H9 (cell line): ENCODE measurements at regions not wholly inside any gene's neighbourhood (a gene's known extent, or its start where the extent isn't known, plus 50 kb on each side); places are given as distances from the start of the nearest gene placed in this dataset.

Experiments
- DNase-seq: peaks from one replicate; pipeline ENCODE4 v3.0.0-alpha.2; 2017
- H2AFZ ChIP-seq: one replicate; pipeline ENCODE4 v1.6.1; 2013; ENCODE audit warnings: mild to moderate bottlenecking, low read length, control low read depth, moderate library complexity
- H2AK5ac ChIP-seq: 2 replicates; pipeline ENCODE4 v1.6.1; 2013; ENCODE audit warnings: low read length, control low read depth, mixed read lengths; ENCODE audit not compliant: insufficient read length
- H2BK120ac ChIP-seq: one replicate; pipeline ENCODE4 v1.6.1; 2013; ENCODE audit warnings: low read depth, mild to moderate bottlenecking, low read length, control low read depth, inconsistent platforms; ENCODE audit not compliant: poor library complexity, severe bottlenecking
- H2BK12ac ChIP-seq: 2 replicates; pipeline ENCODE4 v1.6.1; 2013; ENCODE audit warnings: low read length, control low read depth, mixed read lengths, low read depth; ENCODE audit not compliant: insufficient read length
- H2BK15ac ChIP-seq: 2 replicates; pipeline ENCODE4 v1.6.1; 2013; ENCODE audit warnings: low read depth, low read length, control low read depth
- H2BK20ac ChIP-seq: one replicate; pipeline ENCODE4 v1.6.1; 2013; ENCODE audit warnings: low read depth, mild to moderate bottlenecking, low read length, control low read depth, inconsistent platforms; ENCODE audit not compliant: poor library complexity, severe bottlenecking
- H2BK5ac ChIP-seq: 2 replicates; pipeline ENCODE4 v1.6.1; 2013; ENCODE audit warnings: low read length, control low read depth, mixed read lengths; ENCODE audit not compliant: insufficient read length
- H3K14ac ChIP-seq: 2 replicates; pipeline ENCODE4 v1.6.1; 2013; ENCODE audit warnings: low read length, control low read depth; ENCODE audit not compliant: insufficient read depth
- H3K18ac ChIP-seq: 2 replicates; pipeline ENCODE4 v1.6.1; 2013; ENCODE audit warnings: low read depth, mild to moderate bottlenecking, mixed read lengths, low read length, control low read depth; ENCODE audit not compliant: insufficient read length
- H3K23ac ChIP-seq: 2 replicates; pipeline ENCODE4 v1.6.1; 2013; ENCODE audit warnings: low read length, control low read depth, mixed read lengths, low read depth; ENCODE audit not compliant: insufficient read length
- H3K23me2 ChIP-seq: 2 replicates; pipeline ENCODE4 v1.6.1; 2013; ENCODE audit warnings: low read depth, mild to moderate bottlenecking, mixed read lengths, low read length, control low read depth; ENCODE audit not compliant: insufficient read length, poor library complexity, severe bottlenecking
- H3K27ac ChIP-seq: 2 replicates; pipeline ENCODE4 v1.5.1; 2013; ENCODE audit warnings: low read length, control low read depth, mixed read lengths, low read depth; ENCODE audit not compliant: insufficient read length
- H3K27me3 ChIP-seq: 2 replicates; pipeline ENCODE4 v1.6.1; 2013; ENCODE audit warnings: low read length, control low read depth, inconsistent platforms; ENCODE audit not compliant: insufficient read depth
- H3K4ac ChIP-seq: 2 replicates; pipeline ENCODE4 v1.6.1; 2013; ENCODE audit warnings: low read depth, mild to moderate bottlenecking, control low read depth, inconsistent platforms, low read length, moderate library complexity
- H3K4me1 ChIP-seq: 2 replicates; pipeline ENCODE4 v1.6.1; 2013; ENCODE audit warnings: low read length, control low read depth, inconsistent platforms; ENCODE audit not compliant: insufficient read depth
- H3K4me2 ChIP-seq: 2 replicates; pipeline ENCODE4 v1.6.1; 2013; ENCODE audit warnings: low read length, control low read depth, mixed read lengths; ENCODE audit not compliant: insufficient read length, insufficient read depth
- H3K56ac ChIP-seq: 2 replicates; pipeline ENCODE4 v1.6.1; 2013; ENCODE audit warnings: low read depth, mild to moderate bottlenecking, mixed read lengths, low read length, control low read depth; ENCODE audit not compliant: insufficient read length
- H3K79me1 ChIP-seq: 2 replicates; pipeline ENCODE4 v1.6.1; 2013; ENCODE audit warnings: low read depth, mild to moderate bottlenecking, moderate library complexity, low read length, control low read depth, inconsistent platforms; ENCODE audit not compliant: insufficient read depth, poor library complexity, severe bottlenecking
- H3K79me2 ChIP-seq: 2 replicates; pipeline ENCODE4 v1.6.1; 2013; ENCODE audit warnings: low read length, control low read depth, inconsistent platforms; ENCODE audit not compliant: insufficient read depth
- H3K9ac ChIP-seq: 2 replicates; pipeline ENCODE4 v1.6.1; 2013; ENCODE audit warnings: low read length, control low read depth, mixed read lengths; ENCODE audit not compliant: insufficient read length; ENCODE audit errors: extremely low read depth
- H3K9me3 ChIP-seq: one replicate; pipeline ENCODE4 v1.6.1; 2013; ENCODE audit warnings: low read depth, low read length, inconsistent platforms; ENCODE audit not compliant: control insufficient read depth
- H3T11ph ChIP-seq: one replicate; pipeline ENCODE4 v1.6.1; 2013; ENCODE audit warnings: mild to moderate bottlenecking, low read length, control low read depth, inconsistent platforms
- H4K20me1 ChIP-seq: one replicate; pipeline ENCODE4 v1.6.1; 2013; ENCODE audit not compliant: control insufficient read depth, insufficient read length, insufficient read depth
- H4K5ac ChIP-seq: 2 replicates; pipeline ENCODE4 v1.6.1; 2013; ENCODE audit warnings: low read depth, mild to moderate bottlenecking, mixed read lengths, low read length, control low read depth; ENCODE audit not compliant: insufficient read length
- H4K8ac ChIP-seq: replicated peaks from 2 replicates; pipeline ENCODE4 v1.6.1; 2013; ENCODE audit warnings: low read length, control low read depth, mixed read lengths, low read depth; ENCODE audit not compliant: insufficient read length
- H4K91ac ChIP-seq: 2 replicates; pipeline ENCODE4 v1.6.1; 2013; ENCODE audit warnings: low read depth, mild to moderate bottlenecking, moderate library complexity, mixed read lengths, low read length, control low read depth; ENCODE audit not compliant: insufficient read length
- H3K27ac Mint-ChIP-seq, 3 experiments: 2 replicates in 2 of 3; 3 replicates in 1 of 3; pipeline ENCODE4 v1.8.0; 2020 to 2021; ENCODE audit warnings: mixed read lengths in 3 of 3, mild to moderate bottlenecking in 1 of 3, moderate library complexity in 1 of 3
- H3K27me3 Mint-ChIP-seq: 2 replicates; pipeline ENCODE4 v1.8.0; 2021; ENCODE audit warnings: low read depth, mild to moderate bottlenecking, moderate library complexity, mixed read lengths
- H3K36me3 Mint-ChIP-seq, 3 experiments: 2 replicates in 2 of 3; 3 replicates in 1 of 3; pipeline ENCODE4 v1.8.0; 2020 to 2021; ENCODE audit warnings: low read depth in 3 of 3, mixed read lengths in 3 of 3; ENCODE audit not compliant: insufficient read depth in 1 of 3
- H3K4me1 Mint-ChIP-seq, 2 experiments: 2 replicates each; pipeline ENCODE4 v1.8.0; 2020; ENCODE audit warnings: mixed read lengths in 2 of 2
- H3K4me3 Mint-ChIP-seq, 2 experiments: 2 replicates in 1 of 2; 3 replicates in 1 of 2; pipeline ENCODE4 v1.8.0; 2020 to 2021; ENCODE audit warnings: mild to moderate bottlenecking in 2 of 2, mixed read lengths in 2 of 2, moderate library complexity in 1 of 2
- H3K9me3 Mint-ChIP-seq, 2 experiments: 2 replicates in 1 of 2; 3 replicates in 1 of 2; pipeline ENCODE4 v1.8.0; 2020; ENCODE audit warnings: mild to moderate bottlenecking in 2 of 2, mixed read lengths in 2 of 2, moderate library complexity in 1 of 2
- WGBS: extraction: QIAGEN DNeasy Blood & Tissue Kit; methylation state at CpG from one replicate; pipeline ENCODE4 v1.1.7; 2013; ENCODE audit warnings: missing lambda C conversion rate, low lambda C conversion rate, mixed read lengths; ENCODE audit not compliant: insufficient read length; ENCODE audit errors: extremely low coverage; 5-methylcytosine and 5-hydroxymethylcytosine counted together
- TF ChIP-seq, protein P1 (sequence below): fragments of 200-600 bp; sonication (generic); conservative IDR thresholded peaks from 3 replicates; pipeline ENCODE4 v1.8.0; 2021; ENCODE audit warnings: antibody characterized with exemption, mild to moderate bottlenecking

DNA sequence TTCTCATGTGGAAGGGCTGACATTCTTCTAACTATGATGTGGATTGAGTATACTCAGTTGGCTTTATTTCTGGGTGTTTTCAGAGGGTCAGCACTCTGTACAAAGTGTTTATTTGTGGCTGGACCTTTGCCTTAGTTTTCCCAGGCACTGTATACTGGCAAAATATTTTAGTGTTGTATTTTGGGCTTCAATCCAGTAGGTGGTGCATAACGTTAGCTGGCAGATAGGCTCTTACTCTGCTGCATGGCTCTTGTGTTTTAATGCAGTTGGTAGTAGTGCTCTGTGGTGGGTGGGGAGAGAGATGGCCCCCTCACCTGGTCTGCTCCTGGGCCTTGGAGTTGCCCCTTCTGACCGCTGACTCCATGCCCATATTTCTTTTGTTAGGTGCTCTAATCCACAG lies 75.6 kb upstream of the REG3A start:
- no peaks in the 10 kb centered on the region for H3K9me3 ChIP-seq
- H3K4me2 ChIP-seq = no peak overlapping the region
- Mint-ChIP-seq H3K27me3 (no peaks in the 10 kb centered on the region; the same call in 1 of the 2 replicates), H3K9me3 (no peaks in the 10 kb centered on the region; a peak in 2 of 5 replicates), H3K4me3 (no peak overlapping the region), H3K4me1 (peaks cover 0 to 3% of the 10 kb centered on the region in 2 experiments; a peak in 1 of 4 replicates), H3K27ac (no peak overlapping the region), H3K36me3 (no peaks in the 10 kb centered on the region)
- no peak overlapping the region for H2BK120ac ChIP-seq
- H3K23ac ChIP-seq = no peak overlapping the region
- H3K27ac ChIP-seq = no peak overlapping the region
- no peak overlapping the region for H4K5ac ChIP-seq
- no peak overlapping the region for H3K4ac ChIP-seq
- no peak overlapping the region for H2BK15ac ChIP-seq
- H3K18ac ChIP-seq = no peak overlapping the region
- no CpG with 5 or more reads among the region's 2 CpGs for WGBS
- no peak overlapping the region for H2BK20ac ChIP-seq
- no peak overlapping the region for H2AK5ac ChIP-seq
- no peaks in the 10 kb centered on the region for H4K20me1 ChIP-seq
- H3K4me1 ChIP-seq = no peaks in the 10 kb centered on the region
- H4K91ac ChIP-seq = no peak overlapping the region
- H2AFZ ChIP-seq = no peak overlapping the region
- H4K8ac ChIP-seq = no peak overlapping the region
- H3K23me2 ChIP-seq = no peaks in the 10 kb centered on the region
- H2BK12ac ChIP-seq = no peak overlapping the region
- no peak overlapping the region for H3T11ph ChIP-seq
- H3K9ac ChIP-seq = no peak overlapping the region
- H3K14ac ChIP-seq = no peak overlapping the region
- no peak for DNase-seq
- no peaks in the 10 kb centered on the region for H3K79me1 ChIP-seq
- H3K27me3 ChIP-seq = no peaks in the 10 kb centered on the region
- H3K79me2 ChIP-seq = no peaks in the 10 kb centered on the region
- TF ChIP-seq, protein P1, sequence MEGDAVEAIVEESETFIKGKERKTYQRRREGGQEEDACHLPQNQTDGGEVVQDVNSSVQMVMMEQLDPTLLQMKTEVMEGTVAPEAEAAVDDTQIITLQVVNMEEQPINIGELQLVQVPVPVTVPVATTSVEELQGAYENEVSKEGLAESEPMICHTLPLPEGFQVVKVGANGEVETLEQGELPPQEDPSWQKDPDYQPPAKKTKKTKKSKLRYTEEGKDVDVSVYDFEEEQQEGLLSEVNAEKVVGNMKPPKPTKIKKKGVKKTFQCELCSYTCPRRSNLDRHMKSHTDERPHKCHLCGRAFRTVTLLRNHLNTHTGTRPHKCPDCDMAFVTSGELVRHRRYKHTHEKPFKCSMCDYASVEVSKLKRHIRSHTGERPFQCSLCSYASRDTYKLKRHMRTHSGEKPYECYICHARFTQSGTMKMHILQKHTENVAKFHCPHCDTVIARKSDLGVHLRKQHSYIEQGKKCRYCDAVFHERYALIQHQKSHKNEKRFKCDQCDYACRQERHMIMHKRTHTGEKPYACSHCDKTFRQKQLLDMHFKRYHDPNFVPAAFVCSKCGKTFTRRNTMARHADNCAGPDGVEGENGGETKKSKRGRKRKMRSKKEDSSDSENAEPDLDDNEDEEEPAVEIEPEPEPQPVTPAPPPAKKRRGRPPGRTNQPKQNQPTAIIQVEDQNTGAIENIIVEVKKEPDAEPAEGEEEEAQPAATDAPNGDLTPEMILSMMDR = peak; percentile 60
- H3K56ac ChIP-seq = no peak overlapping the region
- H2BK5ac ChIP-seq = no peak overlapping the region
